ENCODE measurements at regions not wholly inside any gene's neighbourhood (a gene's known extent, or its start where the extent isn't known, plus 50 kb on each side); places are given as distances from the start of the nearest gene placed in this dataset.

GRCh38 chr13:31627097-31627845, 112.1 kb upstream of the RXFP2 start:
- DNase-seq (ENCODE audit: low read depth), result no peak
- TF ChIP-seq, protein P1, sequence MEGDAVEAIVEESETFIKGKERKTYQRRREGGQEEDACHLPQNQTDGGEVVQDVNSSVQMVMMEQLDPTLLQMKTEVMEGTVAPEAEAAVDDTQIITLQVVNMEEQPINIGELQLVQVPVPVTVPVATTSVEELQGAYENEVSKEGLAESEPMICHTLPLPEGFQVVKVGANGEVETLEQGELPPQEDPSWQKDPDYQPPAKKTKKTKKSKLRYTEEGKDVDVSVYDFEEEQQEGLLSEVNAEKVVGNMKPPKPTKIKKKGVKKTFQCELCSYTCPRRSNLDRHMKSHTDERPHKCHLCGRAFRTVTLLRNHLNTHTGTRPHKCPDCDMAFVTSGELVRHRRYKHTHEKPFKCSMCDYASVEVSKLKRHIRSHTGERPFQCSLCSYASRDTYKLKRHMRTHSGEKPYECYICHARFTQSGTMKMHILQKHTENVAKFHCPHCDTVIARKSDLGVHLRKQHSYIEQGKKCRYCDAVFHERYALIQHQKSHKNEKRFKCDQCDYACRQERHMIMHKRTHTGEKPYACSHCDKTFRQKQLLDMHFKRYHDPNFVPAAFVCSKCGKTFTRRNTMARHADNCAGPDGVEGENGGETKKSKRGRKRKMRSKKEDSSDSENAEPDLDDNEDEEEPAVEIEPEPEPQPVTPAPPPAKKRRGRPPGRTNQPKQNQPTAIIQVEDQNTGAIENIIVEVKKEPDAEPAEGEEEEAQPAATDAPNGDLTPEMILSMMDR (IDR thresholded peaks at IDR 0.05; ENCODE audit: insufficient read depth, low read depth, low read length, missing control alignments), result no peak
- H3K4me3 ChIP-seq (ENCODE audit: low read depth, low read length), result no peak overlapping the region

- TF ChIP-seq, protein P1 (IDR thresholded peaks at IDR 0.05; ENCODE audit: insufficient read depth, low read depth, low read length, missing control alignments), result no peak
- no peak for DNase-seq (ENCODE audit: low read depth)
- no peak overlapping the region for H3K4me3 ChIP-seq (ENCODE audit: low read depth, low read length)
These were observed 110.1 kb upstream of the RXFP2 start for GRCh38 chr13:31629085-31629780.

DNA sequence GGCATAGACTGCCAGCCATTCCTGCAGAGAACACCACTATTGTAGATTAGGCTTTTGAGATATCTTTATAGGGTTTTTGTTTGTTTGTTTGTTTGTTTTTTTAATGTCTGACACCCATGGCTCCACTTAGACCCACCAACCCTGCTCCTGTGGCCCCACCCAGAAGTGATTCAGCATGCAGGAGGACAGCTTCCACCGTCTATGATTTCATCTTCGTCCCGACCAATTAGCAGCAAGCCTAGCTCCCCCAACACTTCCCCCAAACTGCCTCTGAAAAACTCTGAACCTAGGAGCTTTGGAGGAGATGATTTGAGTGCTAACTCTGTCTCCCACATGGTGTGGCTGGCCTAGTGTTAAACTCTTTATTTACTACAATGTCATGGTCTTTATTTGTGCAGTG, 108.3 kb upstream of the RXFP2 start:
- TF ChIP-seq, protein P1 (IDR thresholded peaks at IDR 0.05; ENCODE audit: insufficient read depth, low read depth, low read length, missing control alignments), result no peak
- DNase-seq (ENCODE audit: low read depth), result no peak

DNA sequence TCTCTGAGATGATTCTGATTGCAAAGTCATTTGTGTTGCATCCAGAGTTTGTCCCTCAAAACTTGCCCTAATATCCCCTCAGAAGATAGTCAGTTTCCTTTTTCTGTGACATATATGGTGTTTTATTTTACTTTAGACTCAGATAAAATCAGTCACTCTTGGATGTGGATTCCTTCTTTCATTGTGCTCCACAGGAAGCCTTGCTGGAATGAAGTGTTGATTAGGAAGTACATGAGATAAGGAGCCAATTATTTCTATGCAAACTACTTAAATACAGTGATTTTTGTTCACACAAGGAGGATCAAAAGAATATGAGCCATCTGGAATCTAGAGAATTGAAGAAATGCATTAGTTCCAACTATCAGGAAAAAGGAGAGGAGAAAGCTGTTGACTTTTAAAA, 107.6 kb upstream of the RXFP2 start:
- TF ChIP-seq, protein P1 (IDR thresholded peaks at IDR 0.05; ENCODE audit: insufficient read depth, low read depth, low read length, missing control alignments), result no peak
- DNase-seq (ENCODE audit: low read depth), result no peak
- H3K4me3 ChIP-seq (ENCODE audit: low read depth, low read length), result no peak overlapping the region

More for the DNA sequence above, 108.3 kb upstream of the RXFP2 start:
- no peak overlapping the region for H3K4me3 ChIP-seq (ENCODE audit: low read depth, low read length)

GRCh38 chr13:31638577-31638976, 100.7 kb upstream of the RXFP2 start:
- TF ChIP-seq, protein P1 (IDR thresholded peaks at IDR 0.05; ENCODE audit: insufficient read depth, low read depth, low read length, missing control alignments), result no peak
- no peak for DNase-seq (ENCODE audit: low read depth)
- no peak overlapping the region for H3K4me3 ChIP-seq (ENCODE audit: low read depth, low read length)

GRCh38 chr13:31639443-31640163, 99.7 kb upstream of the RXFP2 start:
- TF ChIP-seq, protein P1 (IDR thresholded peaks at IDR 0.05; ENCODE audit: insufficient read depth, low read depth, low read length, missing control alignments), result no peak
- H3K4me3 ChIP-seq (ENCODE audit: low read depth, low read length), result no peak overlapping the region
- no peak for DNase-seq (ENCODE audit: low read depth)

All from GM12865 (cell line).